ENCODE measurements at regions not wholly inside any gene's neighbourhood (a gene's known extent, or its start where the extent isn't known, plus 50 kb on each side); places are given as distances from the start of the nearest gene placed in this dataset.

DNA sequence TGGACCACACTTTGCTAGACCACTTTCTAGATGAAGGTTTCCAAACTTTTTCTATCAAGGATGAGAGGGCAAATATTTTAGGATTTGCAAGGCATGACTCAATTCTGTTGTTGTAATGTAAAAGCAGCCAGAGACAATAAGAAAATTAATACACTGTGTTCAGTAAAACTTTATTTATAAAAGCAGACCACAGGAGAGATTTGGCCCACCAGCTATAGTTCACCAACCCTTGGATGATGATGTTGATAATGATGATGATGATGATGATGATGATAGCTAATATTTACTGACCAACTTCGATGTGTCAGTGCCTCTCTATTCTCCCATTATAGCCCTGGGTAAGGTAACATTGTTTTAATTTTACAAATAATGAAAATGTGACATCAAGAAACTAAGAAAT is 156.5 kb downstream of the BTG1 start:
- DNase-seq (ENCODE audit: low spot score), result no peak
- TF ChIP-seq, protein P1, sequence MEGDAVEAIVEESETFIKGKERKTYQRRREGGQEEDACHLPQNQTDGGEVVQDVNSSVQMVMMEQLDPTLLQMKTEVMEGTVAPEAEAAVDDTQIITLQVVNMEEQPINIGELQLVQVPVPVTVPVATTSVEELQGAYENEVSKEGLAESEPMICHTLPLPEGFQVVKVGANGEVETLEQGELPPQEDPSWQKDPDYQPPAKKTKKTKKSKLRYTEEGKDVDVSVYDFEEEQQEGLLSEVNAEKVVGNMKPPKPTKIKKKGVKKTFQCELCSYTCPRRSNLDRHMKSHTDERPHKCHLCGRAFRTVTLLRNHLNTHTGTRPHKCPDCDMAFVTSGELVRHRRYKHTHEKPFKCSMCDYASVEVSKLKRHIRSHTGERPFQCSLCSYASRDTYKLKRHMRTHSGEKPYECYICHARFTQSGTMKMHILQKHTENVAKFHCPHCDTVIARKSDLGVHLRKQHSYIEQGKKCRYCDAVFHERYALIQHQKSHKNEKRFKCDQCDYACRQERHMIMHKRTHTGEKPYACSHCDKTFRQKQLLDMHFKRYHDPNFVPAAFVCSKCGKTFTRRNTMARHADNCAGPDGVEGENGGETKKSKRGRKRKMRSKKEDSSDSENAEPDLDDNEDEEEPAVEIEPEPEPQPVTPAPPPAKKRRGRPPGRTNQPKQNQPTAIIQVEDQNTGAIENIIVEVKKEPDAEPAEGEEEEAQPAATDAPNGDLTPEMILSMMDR (IDR thresholded peaks at IDR 0.05; ENCODE audit: extremely low read depth, missing control alignments), result no peak

DNA sequence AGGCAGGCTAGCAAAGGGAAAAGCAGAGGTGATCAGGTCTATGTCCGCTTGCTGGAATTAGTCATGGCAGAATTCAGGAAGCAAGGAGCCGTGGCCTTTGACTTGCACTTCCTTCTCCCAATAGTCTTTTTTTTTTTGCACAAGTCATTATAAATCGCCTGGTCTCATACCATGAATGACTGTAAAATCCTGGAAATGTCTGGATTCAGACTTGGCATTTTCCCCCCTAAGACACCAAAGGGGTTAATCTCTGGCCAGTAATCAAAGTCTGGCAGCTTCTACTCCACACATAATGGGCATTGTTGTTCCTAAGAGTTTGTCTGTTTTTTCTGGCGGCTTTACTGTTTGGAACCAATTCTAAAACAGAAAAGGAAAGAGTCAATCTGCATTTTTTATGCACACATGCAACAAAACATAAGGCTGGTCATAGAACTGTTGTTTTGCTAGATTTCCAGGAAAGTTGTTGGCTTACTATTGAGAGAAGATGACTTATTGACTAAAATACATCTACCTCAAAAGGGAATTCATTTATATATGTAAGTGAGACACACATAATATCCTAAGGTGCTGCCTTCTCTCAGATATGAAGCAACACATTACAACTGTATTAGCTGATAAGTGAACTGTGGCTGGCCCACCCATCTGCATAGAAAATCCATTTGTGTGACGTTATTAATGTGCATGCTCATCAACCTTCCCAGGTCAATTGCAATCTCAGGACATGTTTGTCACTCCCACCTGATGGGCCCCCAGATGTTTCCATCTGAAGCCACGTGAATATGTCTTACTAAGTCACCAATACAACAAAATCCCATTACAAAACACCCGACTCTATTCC is 157.3 kb downstream of the BTG1 start:
- TF ChIP-seq, protein P1 (IDR thresholded peaks at IDR 0.05; ENCODE audit: extremely low read depth, missing control alignments), result no peak
- no peak for DNase-seq (ENCODE audit: low spot score)

DNA sequence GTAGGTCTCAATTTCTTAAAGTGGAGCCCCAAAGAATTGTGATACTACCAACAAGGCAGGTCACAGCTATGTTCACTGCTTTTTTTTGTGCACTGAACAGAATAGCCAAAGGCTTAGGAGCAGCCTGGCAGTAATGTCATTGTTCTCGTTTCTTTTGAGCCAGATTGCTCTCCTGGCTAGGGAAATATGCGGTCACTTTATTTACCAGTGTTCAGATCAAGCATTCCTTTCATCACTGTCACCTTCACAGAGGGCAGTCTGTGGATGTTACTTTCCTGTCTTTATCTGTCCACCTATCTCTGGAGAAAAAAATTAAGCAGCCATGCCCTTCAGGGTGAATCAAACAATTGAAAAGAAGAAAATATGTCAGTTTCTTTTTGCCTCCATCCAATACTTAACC is 159.6 kb downstream of the BTG1 start:
- TF ChIP-seq, protein P1 (IDR thresholded peaks at IDR 0.05; ENCODE audit: extremely low read depth, missing control alignments), result no peak
- DNase-seq (ENCODE audit: low spot score), result no peak

DNA sequence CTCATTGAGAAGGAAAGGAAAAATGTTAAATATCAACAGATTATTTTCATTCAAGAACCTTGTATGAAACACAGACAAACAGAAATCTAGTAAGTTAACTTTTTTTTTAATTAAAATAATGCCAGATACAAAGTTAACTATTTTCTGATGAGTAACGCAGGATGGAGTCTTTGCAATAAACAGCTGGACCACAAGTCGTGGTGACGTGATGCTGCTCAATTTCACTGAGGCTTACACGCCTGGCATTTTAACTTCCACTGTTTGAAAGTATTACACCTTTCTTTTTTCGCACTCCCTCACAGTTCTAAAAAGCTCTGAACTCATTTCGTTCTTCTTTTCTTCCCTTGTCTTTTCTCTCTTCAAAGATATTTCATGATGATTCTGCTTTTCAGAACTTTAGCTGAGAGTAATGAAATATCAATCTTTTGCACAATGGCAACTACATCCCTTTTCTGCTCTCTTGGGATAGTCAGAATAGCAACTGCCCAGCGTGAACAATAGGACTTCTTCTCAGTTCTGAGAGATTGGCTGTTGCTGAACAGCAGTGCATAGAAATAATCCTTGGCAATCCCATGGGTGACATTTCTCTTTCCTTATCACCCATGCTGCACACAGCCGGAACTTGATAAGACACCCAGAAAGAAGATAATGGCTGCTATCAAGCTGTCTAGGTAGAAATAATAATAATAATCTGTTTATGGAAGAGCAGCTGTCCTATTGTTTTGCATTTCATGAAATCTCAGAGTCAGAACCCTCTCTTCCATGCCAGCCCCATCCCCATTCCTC is 160.5 kb downstream of the BTG1 start:
- no peak for DNase-seq (ENCODE audit: low spot score)
- TF ChIP-seq, protein P1 (IDR thresholded peaks at IDR 0.05; ENCODE audit: extremely low read depth, missing control alignments), result no peak

DNA sequence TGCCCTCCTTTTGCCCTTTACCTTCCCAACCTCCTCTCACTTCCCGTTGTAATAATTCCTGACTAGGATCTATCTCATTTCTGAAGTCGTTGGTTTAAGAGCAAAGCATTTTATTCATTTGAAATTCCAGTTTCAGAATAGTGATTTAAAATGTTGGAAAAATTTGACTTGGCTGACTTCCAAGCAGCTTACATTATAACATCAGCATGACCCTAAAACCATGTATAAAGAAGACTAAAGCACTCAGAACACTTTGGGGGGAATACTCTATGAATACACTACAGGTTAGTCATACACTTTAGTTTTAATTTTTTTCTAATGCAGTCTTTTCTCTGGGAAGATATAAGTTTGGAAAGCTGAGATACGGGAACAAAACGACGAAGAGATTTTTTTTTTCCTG is 161.1 kb downstream of the BTG1 start:
- no peak for DNase-seq (ENCODE audit: low spot score)
- TF ChIP-seq, protein P1 (IDR thresholded peaks at IDR 0.05; ENCODE audit: extremely low read depth, missing control alignments), result no peak

DNA sequence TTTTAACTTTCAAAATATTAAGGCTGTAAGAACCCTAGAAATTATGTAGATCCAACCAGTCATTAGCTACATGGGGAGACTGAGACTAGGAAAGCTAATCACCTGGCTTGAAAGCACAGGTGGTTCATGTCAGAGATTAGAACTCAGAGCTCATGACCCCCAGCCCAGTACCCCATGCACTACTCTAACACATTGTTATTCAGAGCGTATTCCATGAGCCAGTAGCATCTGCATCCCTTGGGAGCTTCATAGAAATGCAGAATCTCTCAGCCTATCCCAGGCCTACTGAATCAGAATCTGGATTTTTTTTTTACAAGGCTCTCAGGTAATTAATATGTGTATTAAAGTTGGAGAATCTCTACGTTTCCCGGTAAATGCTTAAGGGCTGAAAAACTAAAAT is 161.7 kb downstream of the BTG1 start:
- DNase-seq (ENCODE audit: low spot score), result no peak
- TF ChIP-seq, protein P1 (IDR thresholded peaks at IDR 0.05; ENCODE audit: extremely low read depth, missing control alignments), result no peak

DNA sequence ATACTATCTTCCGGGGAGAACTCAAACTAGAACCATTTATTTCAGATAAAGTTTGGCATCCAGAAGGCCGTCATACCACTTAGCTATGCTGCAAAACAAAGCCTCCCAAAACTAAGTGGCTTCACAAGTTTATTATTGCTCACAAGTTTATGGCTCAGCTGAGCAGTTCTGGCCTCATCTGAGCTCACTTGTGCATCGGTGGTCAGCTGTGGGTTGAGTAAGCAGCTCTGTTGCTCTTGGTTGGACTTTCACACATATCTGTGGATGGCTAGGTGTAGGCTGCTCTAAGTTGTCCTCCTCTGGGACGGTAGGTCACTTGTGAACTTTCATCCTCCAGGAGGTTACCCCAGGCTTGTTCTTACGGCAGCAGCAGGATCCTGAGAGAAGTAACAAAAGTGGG is 162.7 kb downstream of the BTG1 start:
- TF ChIP-seq, protein P1 (IDR thresholded peaks at IDR 0.05; ENCODE audit: extremely low read depth, missing control alignments), result no peak
- no peak for DNase-seq (ENCODE audit: low spot score)
